MCF 10A (cell line): ENCODE measurements at regions not wholly inside any gene's neighbourhood (a gene's known extent, or its start where the extent isn't known, plus 50 kb on each side); places are given as distances from the start of the nearest gene placed in this dataset.
A peak's percentile ranks its signal among the peaks of the same experiment; 100 is the strongest.

Experiments used
- BruUV-seq: library from RNA; stranded (reverse); fragments of 400-500 nt; replicated peaks from 2 replicates; lab custom pipeline; 2021; lab: Mats Ljungman, UMichigan
- CTCF ChIA-PET: fragments of 300-600 bp; sonication (Branson Sonifier 250); formaldehyde crosslinking; extraction: SDS; loops from one replicate; lab custom pipeline; 2021; ENCODE audit warnings: antibody characterized with exemption, inconsistent platforms; lab: Yijun Ruan, JAX
- POLR2A ChIA-PET: fragments of 300-600, 350-650 bp; sonication (Branson Sonifier 250); formaldehyde crosslinking; extraction: SDS; loops from one replicate; lab custom pipeline; 2020; ENCODE audit warnings: antibody characterized with exemption, inconsistent platforms; lab: Yijun Ruan, JAX
- DNase-seq: peaks from one replicate; pipeline ENCODE4 v3.0.0-alpha.2; 2018; ENCODE audit not compliant: unreplicated experiment
- H3K27ac Mint-ChIP-seq: one replicate; pipeline ENCODE4 v1.8.0; 2022; ENCODE audit warnings: mild to moderate bottlenecking, low read depth, mixed read lengths; ENCODE audit not compliant: unreplicated experiment
- H3K27me3 Mint-ChIP-seq: one replicate; pipeline ENCODE4 v1.8.0; 2022; ENCODE audit warnings: mixed read lengths; ENCODE audit not compliant: insufficient read depth, unreplicated experiment
- H3K36me3 Mint-ChIP-seq: one replicate; pipeline ENCODE4 v1.8.0; 2022; ENCODE audit warnings: mild to moderate bottlenecking, moderate library complexity, mixed read lengths; ENCODE audit not compliant: insufficient read depth, unreplicated experiment
- H3K4me1 Mint-ChIP-seq: one replicate; pipeline ENCODE4 v1.8.0; 2022; ENCODE audit warnings: mixed read lengths; ENCODE audit not compliant: insufficient read depth, unreplicated experiment
- H3K4me3 Mint-ChIP-seq: one replicate; pipeline ENCODE4 v1.8.0; 2022; ENCODE audit warnings: mild to moderate bottlenecking, moderate library complexity, mixed read lengths; ENCODE audit not compliant: unreplicated experiment
- H3K9me3 Mint-ChIP-seq: one replicate; pipeline ENCODE4 v1.8.0; 2022; ENCODE audit warnings: mixed read lengths; ENCODE audit not compliant: unreplicated experiment
- intact Hi-C: fragments of 100-400 bp; cut with micrococcal nuclease; formaldehyde crosslinking; loops from 2 replicates; pipeline ENCODE4 v1.14.1; 2022
- TF ChIP-seq, protein P1 (sequence below): fragments of 200-600 bp; IDR thresholded peaks from one replicate; pipeline ENCODE4 v1.8.0; 2022; ENCODE audit warnings: antibody characterized with exemption, mild to moderate bottlenecking; ENCODE audit not compliant: unreplicated experiment

GRCh38 chr20:53755733-53756531, 162.3 kb upstream of the ZNF217 start:
- intact Hi-C loops: no loop called here
- Mint-ChIP-seq H3K4me3 (no peak overlapping the region), H3K9me3 (no peaks in the 10 kb centered on the region), H3K27ac (no peak overlapping the region), H3K4me1 (peaks cover 15% of the 10 kb centered on the region), H3K27me3 (no peaks in the 10 kb centered on the region), H3K36me3 (no peaks in the 10 kb centered on the region)
- DNase-seq: no peak
- BruUV-seq: no TSS peak
- ChIA-PET POLR2A (interaction anchor here (0.6 to 1.3 kb wide), 8 partner anchors 70 to 161 kb away, joined by 3 to 7 read pairs (median 3); no protein-coding TSS in a partner anchor), CTCF (interaction anchor here (0.6 to 1.1 kb wide), 5 partner anchors 9 to 840 kb away, joined by 3 to 5 read pairs (median 4); no protein-coding TSS in a partner anchor)
- TF ChIP-seq, protein P1, sequence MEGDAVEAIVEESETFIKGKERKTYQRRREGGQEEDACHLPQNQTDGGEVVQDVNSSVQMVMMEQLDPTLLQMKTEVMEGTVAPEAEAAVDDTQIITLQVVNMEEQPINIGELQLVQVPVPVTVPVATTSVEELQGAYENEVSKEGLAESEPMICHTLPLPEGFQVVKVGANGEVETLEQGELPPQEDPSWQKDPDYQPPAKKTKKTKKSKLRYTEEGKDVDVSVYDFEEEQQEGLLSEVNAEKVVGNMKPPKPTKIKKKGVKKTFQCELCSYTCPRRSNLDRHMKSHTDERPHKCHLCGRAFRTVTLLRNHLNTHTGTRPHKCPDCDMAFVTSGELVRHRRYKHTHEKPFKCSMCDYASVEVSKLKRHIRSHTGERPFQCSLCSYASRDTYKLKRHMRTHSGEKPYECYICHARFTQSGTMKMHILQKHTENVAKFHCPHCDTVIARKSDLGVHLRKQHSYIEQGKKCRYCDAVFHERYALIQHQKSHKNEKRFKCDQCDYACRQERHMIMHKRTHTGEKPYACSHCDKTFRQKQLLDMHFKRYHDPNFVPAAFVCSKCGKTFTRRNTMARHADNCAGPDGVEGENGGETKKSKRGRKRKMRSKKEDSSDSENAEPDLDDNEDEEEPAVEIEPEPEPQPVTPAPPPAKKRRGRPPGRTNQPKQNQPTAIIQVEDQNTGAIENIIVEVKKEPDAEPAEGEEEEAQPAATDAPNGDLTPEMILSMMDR: no peak

DNA sequence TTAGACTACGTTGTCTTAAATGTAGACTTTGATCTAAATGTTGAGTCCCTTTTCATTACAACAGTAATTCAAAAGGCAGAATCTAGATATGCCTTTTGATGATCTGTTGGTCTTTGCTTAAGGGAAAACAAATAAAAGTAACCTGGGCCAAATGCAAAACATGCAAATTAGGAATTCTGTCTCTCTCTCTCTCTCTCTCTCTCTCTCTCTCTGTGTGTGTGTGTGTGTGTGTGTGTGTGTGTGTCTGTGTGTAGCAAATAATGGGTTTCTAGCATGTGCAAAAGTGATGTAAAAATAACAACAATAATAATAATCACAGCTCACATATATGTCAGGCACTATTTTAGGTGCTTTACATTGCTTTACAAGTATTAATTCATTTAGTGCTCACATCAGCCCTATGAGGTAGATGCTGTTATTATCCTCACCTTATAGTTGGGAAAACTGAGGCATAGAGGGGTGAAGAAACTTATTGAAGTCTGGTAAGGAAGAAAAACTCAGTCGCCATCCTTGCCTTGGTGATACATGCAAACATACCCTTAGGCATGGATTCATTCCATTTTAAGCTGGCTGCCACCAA, 160.3 kb upstream of the ZNF217 start:
- POLR2A ChIA-PET: interaction anchor here (0.6 to 3.4 kb wide), 26 partner anchors 10 to 1537 kb away, joined by 3 to 38 read pairs (median 4); no protein-coding TSS in a partner anchor
- peak overlapping the region; percentile 83 for H3K27ac Mint-ChIP-seq

DNA sequence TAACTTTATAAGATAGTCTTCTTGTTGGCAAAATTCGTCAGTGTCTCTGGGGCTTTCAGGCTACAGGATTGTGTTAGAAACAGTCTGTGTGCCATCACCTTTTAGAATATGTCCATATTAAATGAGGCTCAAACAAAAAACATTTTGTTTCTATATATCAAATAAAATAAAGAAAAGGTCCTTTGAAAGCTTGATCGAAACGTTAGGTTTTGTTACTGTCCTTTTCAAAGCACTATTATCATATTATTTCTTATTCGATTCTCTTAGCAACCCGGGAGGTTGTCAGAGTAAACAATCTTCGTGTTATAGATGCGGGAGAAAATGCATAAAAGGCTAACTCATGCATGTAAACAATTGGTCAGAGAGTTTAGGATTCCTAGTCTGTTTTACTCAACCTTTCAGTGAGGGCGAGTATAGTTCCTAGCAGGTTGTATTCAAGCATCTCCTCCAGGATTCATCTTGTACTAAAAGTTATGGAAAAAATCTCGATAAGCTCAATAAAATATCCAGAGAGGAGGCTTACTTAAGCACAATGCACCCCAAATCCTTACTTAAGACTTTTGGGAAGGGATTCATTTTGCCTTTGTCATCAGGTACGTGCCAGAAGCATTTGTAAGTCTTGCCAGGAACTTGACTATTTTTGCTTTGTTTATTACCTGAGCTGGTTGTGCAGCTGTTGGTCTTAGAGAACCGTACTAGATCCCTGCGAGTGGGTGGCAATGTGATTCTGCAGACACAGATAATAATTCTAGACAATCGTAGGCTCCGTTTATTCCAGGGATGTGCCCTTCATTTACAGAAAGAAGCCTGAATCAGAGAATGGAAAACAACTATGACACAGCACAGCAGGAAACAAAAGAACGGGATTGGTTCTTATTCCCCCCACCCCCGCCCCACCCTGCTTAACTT, 159.6 kb upstream of the ZNF217 start:
- H3K4me3 Mint-ChIP-seq: peak overlapping the region; percentile 55
- H3K27me3 Mint-ChIP-seq: no peaks in the 10 kb centered on the region
- TF ChIP-seq, protein P1: no peak
- ChIA-PET CTCF (interaction anchor here (0.9 to 1.3 kb wide), 4 partner anchors 18 to 173 kb away, joined by 3 to 6 read pairs (median 4); no protein-coding TSS in a partner anchor), POLR2A (interaction anchor here (0.6 to 3.4 kb wide), 27 partner anchors 11 to 309 kb away, joined by 3 to 38 read pairs (median 5); no protein-coding TSS in a partner anchor)
- H3K4me1 Mint-ChIP-seq: peaks cover 29% of the 10 kb centered on the region
- peak; percentile 70 for DNase-seq
- BruUV-seq: no TSS peak
- no peaks in the 10 kb centered on the region for H3K36me3 Mint-ChIP-seq
- intact Hi-C loops: loop anchor here (1.0 to 5.0 kb wide), 4 partner anchors 75 to 176 kb away; partner anchors contain the start of gene ZNF217
- H3K9me3 Mint-ChIP-seq: no peaks in the 10 kb centered on the region
- H3K27ac Mint-ChIP-seq: peak overlapping the region; percentile 83

More for the DNA sequence above, 160.3 kb upstream of the ZNF217 start:
- CTCF ChIA-PET: interaction anchor here (0.7 to 1.5 kb wide), 8 partner anchors 10 to 309 kb away, joined by 3 to 6 read pairs (median 3); no protein-coding TSS in a partner anchor
- Mint-ChIP-seq H3K36me3 (no peaks in the 10 kb centered on the region), H3K4me3 (peak overlapping the region; percentile 55), H3K4me1 (peaks cover 22% of the 10 kb centered on the region), H3K9me3 (no peaks in the 10 kb centered on the region), H3K27me3 (no peaks in the 10 kb centered on the region)
- intact Hi-C loops: loop anchor here (1.0 to 5.0 kb wide), 4 partner anchors 74 to 177 kb away; partner anchors contain the start of gene ZNF217
- TF ChIP-seq, protein P1: no peak
- DNase-seq: no peak
- BruUV-seq: no TSS peak
